Uterus (tissue), 3 donors: ENCODE measurements at regions not wholly inside any gene's neighbourhood (a gene's known extent, or its start where the extent isn't known, plus 50 kb on each side); places are given as distances from the start of the nearest gene placed in this dataset.

Experiments
- DNase-seq, 2 donors: peaks; one replicate each; pipeline ENCODE4 v3.0.0-alpha.2; 2019 to 2020
- H3K27ac ChIP-seq, 2 donors: fragments of 200-600 bp; sonication (generic); 1 replicate in 1 of 2; 2 replicates in 1 of 2; pipeline ENCODE4 v1.5.1; 2016 to 2018
- H3K27me3 ChIP-seq, 2 donors: fragments of 200-600 bp; sonication (generic); one replicate each; pipeline ENCODE4 v1.5.1; 2018 to 2019; ENCODE audit warnings: control low read depth in 1 of 2
- H3K36me3 ChIP-seq, 2 donors: fragments of 200-600 bp; sonication (generic); one replicate each; pipeline ENCODE4 v1.5.1; 2019; ENCODE audit warnings: control low read depth in 1 of 2
- H3K4me1 ChIP-seq, 2 donors: fragments of 200-600 bp; sonication (generic); one replicate each; pipeline ENCODE4 v1.5.1; 2018 to 2019; ENCODE audit warnings: control low read depth in 1 of 2
- H3K4me3 ChIP-seq, 2 donors: fragments of 200-600 bp; sonication (generic); 1 replicate in 1 of 2; 2 replicates in 1 of 2; pipeline ENCODE4 v1.5.1; 2018 to 2019; ENCODE audit warnings: mild to moderate bottlenecking in 1 of 2
- H3K9me3 ChIP-seq, 2 donors: fragments of 200-600 bp; sonication (generic); one replicate each; pipeline ENCODE4 v1.5.1; 2019; ENCODE audit warnings: control low read depth in 1 of 2
- CTCF ChIP-seq, 4 experiments: fragments of 200-600 bp in 2 of 4; fragments of 450-650 bp in 2 of 4; sonication (generic) in 2 of 4; IDR thresholded peaks; one replicate each; pipeline ENCODE4 v1.5.1; 2016 to 2019; ENCODE audit warnings: antibody characterized with exemption in 4 of 4, mild to moderate bottlenecking in 2 of 4, moderate library complexity in 1 of 4
- POLR2A ChIP-seq, 2 donors: fragments of 450-650 bp; IDR thresholded peaks; one replicate each; pipeline ENCODE4 v1.6.1; 2016; ENCODE audit warnings: antibody characterized with exemption in 2 of 2, mild to moderate bottlenecking in 1 of 2, moderate library complexity in 1 of 2
- intact Hi-C: fragments of 100-400 bp; cut with DNase I; formaldehyde crosslinking; loops from one replicate; pipeline ENCODE4 v1.15.1; 2023; ENCODE audit warnings: low total_unique reads
- donor health status: DM: yes; HTN: yes; CAD: no.

DNA sequence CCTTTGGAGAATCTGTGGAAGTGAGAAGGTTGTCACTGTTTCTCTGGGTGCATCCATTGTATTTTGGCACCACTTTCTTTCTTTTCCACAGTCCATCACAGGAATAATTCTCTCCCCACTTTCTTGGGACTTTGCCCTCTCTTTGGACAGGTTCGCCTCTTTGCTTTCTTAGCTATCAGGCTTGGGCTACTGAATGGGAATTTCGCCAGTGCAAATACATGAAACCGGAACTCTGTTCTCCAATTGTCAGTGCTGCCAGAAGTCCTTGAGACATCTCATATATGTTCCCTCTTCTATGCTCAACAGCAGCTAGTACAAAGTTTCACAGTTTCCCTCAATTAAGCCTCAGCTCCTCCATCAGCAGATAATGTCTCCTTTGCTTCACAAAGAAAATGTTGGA, 76.2 kb downstream of the NABP1 start:
- H3K27me3 ChIP-seq: no peaks in the 10 kb centered on the region
- TF ChIP-seq POLR2A (IDR thresholded peaks at IDR 0.05) (no peak), CTCF (IDR thresholded peaks at IDR 0.05) (no peak)
- no peaks in the 10 kb centered on the region for H3K4me1 ChIP-seq
- intact Hi-C loops: no loop called here
- H3K27ac ChIP-seq: no peak overlapping the region
- H3K9me3 ChIP-seq: no peaks in the 10 kb centered on the region
- no peak for DNase-seq
- no peaks in the 10 kb centered on the region for H3K36me3 ChIP-seq
- no peak overlapping the region for H3K4me3 ChIP-seq

DNA sequence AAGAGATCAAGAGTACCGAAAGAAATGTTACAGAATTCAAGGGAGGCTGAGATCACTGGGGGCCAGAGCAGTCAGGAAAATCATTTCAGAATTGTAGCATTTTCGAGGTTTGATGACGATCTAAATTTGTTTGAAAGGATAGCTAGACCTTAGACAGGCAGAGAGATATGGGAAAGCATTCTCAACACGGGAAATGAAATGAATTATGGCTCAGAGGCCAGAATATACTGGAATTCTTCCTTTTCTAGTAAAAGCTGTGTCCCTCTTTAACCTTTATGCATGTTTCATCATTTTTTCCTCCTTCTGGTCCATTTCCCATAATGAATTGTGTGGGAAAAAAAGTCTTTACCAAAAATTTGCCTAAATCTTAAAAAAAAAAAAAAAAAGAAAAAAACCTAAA, 78.8 kb downstream of the NABP1 start:
- H3K4me1 ChIP-seq: no peaks in the 10 kb centered on the region
- DNase-seq: no peak
- no peaks in the 10 kb centered on the region for H3K9me3 ChIP-seq
- H3K27ac ChIP-seq: no peak overlapping the region
- H3K36me3 ChIP-seq: no peaks in the 10 kb centered on the region
- H3K4me3 ChIP-seq: no peak overlapping the region
- H3K27me3 ChIP-seq: no peaks in the 10 kb centered on the region
- no peak for TF ChIP-seq CTCF (IDR thresholded peaks at IDR 0.05)
- intact Hi-C loops: no loop called here

- no peak for TF ChIP-seq CTCF (IDR thresholded peaks at IDR 0.05)
- no peak for TF ChIP-seq POLR2A (IDR thresholded peaks at IDR 0.05)
- Histone ChIP-seq H3K4me1 (no peaks in the 10 kb centered on the region), H3K27ac (no peak overlapping the region), H3K9me3 (no peaks in the 10 kb centered on the region), H3K36me3 (no peaks in the 10 kb centered on the region), H3K4me3 (no peak overlapping the region), H3K27me3 (no peaks in the 10 kb centered on the region)
- DNase-seq: no peak
- intact Hi-C loops: no loop called here
Measured at GRCh38 chr2:191757208-191757607, 79.3 kb downstream of the NABP1 start.

DNA sequence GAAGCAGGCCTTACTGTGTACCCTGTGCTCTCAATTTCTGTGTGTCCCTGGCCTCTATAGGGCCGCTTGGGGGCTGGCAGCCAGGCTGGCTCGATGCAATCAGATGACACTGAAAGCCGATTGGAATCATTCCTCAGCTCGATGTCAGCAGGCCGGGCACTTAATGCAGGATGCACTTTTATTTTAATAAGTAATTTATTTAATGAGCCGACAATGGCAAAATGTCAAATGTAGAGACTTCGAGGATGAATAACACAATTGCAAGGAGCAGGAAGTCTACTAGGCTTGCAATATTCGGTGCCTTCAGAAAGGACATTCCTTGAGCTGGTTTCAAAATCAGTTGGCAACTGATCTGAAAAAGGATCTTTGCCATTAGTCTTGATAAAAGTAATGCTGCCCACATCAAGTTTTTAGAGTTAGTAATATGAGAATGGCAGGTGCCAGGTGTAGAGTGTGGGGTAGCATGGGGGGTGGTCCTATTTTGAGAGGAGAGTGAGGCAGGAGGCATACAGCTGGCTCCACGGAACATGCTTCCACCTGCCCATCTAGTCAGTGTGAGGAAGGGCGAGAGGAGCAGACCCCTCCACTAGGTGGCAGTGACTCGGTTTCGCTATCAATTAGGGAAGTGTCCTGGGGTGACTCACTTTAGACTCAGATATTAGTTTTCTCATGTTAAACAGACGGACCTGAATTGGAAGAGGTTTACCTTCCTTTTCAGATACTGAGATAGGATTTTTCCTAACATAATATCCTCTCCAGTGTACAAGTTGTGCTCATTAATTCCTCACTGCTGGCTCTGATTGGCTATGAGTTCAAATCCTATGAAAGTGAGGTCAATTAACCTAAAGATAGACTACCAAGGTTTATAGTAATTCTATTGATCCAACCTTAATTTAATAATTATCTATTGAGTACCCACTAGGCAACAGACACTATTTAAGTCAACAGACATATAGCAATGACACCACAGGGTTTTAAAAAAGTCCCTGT, 80.9 kb downstream of the NABP1 start:
- DNase-seq: no peak
- Histone ChIP-seq H3K36me3 (no peaks in the 10 kb centered on the region), H3K4me1 (no peaks in the 10 kb centered on the region), H3K4me3 (no peak overlapping the region), H3K27me3 (no peaks in the 10 kb centered on the region), H3K9me3 (no peaks in the 10 kb centered on the region), H3K27ac (no peak overlapping the region)
- intact Hi-C loops: no loop called here
- TF ChIP-seq CTCF (IDR thresholded peaks at IDR 0.05) (peak in 1 of 4 experiments; percentile 23), POLR2A (IDR thresholded peaks at IDR 0.05) (no peak)

DNA sequence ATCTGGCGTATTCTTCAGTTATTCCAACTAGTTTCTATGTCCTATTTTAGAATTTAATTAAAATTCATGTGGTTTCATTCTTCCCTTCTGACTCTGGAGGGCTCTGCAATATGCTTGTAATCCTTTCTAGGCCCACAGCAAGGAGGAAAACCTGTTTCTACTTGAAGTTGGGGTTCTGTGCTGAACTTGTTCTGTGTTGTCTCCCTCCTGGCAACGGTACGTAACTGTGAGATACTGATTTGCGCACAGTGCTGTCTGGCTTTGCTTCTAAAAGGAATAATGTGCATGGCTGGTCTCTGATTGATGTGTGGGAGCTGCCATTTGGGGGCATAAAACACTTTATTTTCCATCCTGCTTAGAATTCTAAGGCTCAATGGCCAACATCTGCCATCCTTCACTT, 81.7 kb downstream of the NABP1 start:
- no peak overlapping the region for H3K27ac ChIP-seq
- H3K4me1 ChIP-seq: no peaks in the 10 kb centered on the region
- no peaks in the 10 kb centered on the region for H3K36me3 ChIP-seq
- no peaks in the 10 kb centered on the region for H3K9me3 ChIP-seq
- TF ChIP-seq POLR2A (IDR thresholded peaks at IDR 0.05): no peak
- TF ChIP-seq CTCF (IDR thresholded peaks at IDR 0.05): no peak
- no peak for DNase-seq
- no peak overlapping the region for H3K4me3 ChIP-seq
- no peaks in the 10 kb centered on the region for H3K27me3 ChIP-seq
- intact Hi-C loops: no loop called here
